Liver (tissue), 8 donors: ENCODE measurements at regions not wholly inside any gene's neighbourhood (a gene's known extent, or its start where the extent isn't known, plus 50 kb on each side); places are given as distances from the start of the nearest gene placed in this dataset.

Experiments used
- DNase-seq: peaks from one replicate; pipeline ENCODE4 v3.0.0-alpha.2; 2017; ENCODE audit warnings: low spot score
- H3K27ac ChIP-seq, 2 donors: one replicate each; pipeline ENCODE4 v1.7.0; 2013; ENCODE audit warnings: inconsistent platforms in 2 of 2, low read length in 2 of 2, control low read depth in 1 of 2, low read depth in 1 of 2, mild to moderate bottlenecking in 1 of 2
- H3K27me3 ChIP-seq, 4 donors: one replicate each; pipeline versions ENCODE4 v1.6.1 to v1.7.0; 2013; ENCODE audit warnings: low read length in 3 of 4, inconsistent platforms in 1 of 4, mild to moderate bottlenecking in 1 of 4, moderate library complexity in 1 of 4; ENCODE audit not compliant: control insufficient read depth in 4 of 4, insufficient read depth in 4 of 4
- H3K36me3 ChIP-seq, 4 donors: one replicate each; pipeline versions ENCODE4 v1.6.1 to v1.7.0; 2013; ENCODE audit warnings: low read length in 3 of 4, mild to moderate bottlenecking in 3 of 4, low read depth in 1 of 4, moderate library complexity in 1 of 4; ENCODE audit not compliant: control insufficient read depth in 4 of 4, insufficient read depth in 3 of 4
- H3K4me1 ChIP-seq, 4 donors: one replicate each; pipeline versions ENCODE4 v1.6.1 to v1.7.0; 2013; ENCODE audit warnings: low read length in 3 of 4, mild to moderate bottlenecking in 3 of 4, moderate library complexity in 1 of 4; ENCODE audit not compliant: control insufficient read depth in 4 of 4, insufficient read depth in 4 of 4
- H3K4me3 ChIP-seq, 3 donors: one replicate each; pipeline versions ENCODE4 v1.6.1 to v1.7.0; 2013; ENCODE audit warnings: low read length in 3 of 3, control low read depth in 1 of 3, low read depth in 1 of 3, mild to moderate bottlenecking in 1 of 3
- H3K9ac ChIP-seq, 2 donors: one replicate each; pipeline ENCODE4 v1.7.0; 2013; ENCODE audit warnings: low read length in 2 of 2, mild to moderate bottlenecking in 2 of 2, moderate library complexity in 2 of 2, control low read depth in 1 of 2, low read depth in 1 of 2
- H3K9me3 ChIP-seq, 4 donors: one replicate each; pipeline versions ENCODE4 v1.6.1 to v1.7.0; 2013; ENCODE audit warnings: low read length in 3 of 4; ENCODE audit not compliant: control insufficient read depth in 4 of 4
- ATF3 ChIP-seq: IDR thresholded peaks from 2 replicates; pipeline ENCODE4 v1.6.1; 2016; ENCODE audit warnings: antibody characterized with exemption
- CTCF ChIP-seq: fragments of 150-350 bp; IDR thresholded peaks from 2 replicates; pipeline ENCODE4 v1.5.1; 2017; ENCODE audit warnings: improper control_type of control experiment, low read depth, low read length; ENCODE audit not compliant: missing input control
- EGR1 ChIP-seq, 2 donors: IDR thresholded peaks; 2 replicates each; pipeline ENCODE4 v1.6.1; 2016 to 2018; ENCODE audit warnings: antibody characterized with exemption in 2 of 2, low read depth in 2 of 2
- FOXA1 ChIP-seq: IDR thresholded peaks from 2 replicates; pipeline ENCODE4 v1.6.1; 2016; ENCODE audit warnings: antibody characterized with exemption
- FOXA2 ChIP-seq: IDR thresholded peaks from 2 replicates; pipeline ENCODE4 v1.6.1; 2016; ENCODE audit warnings: antibody characterized with exemption
- GABPA ChIP-seq, 2 donors: IDR thresholded peaks in 1 of 2; conservative IDR thresholded peaks in 1 of 2; 2 replicates each; pipeline ENCODE4 v1.6.1; 2016; ENCODE audit warnings: antibody characterized with exemption in 2 of 2, mild to moderate bottlenecking in 1 of 2, moderate library complexity in 1 of 2
- HNF4A ChIP-seq, 2 donors: conservative IDR thresholded peaks; 2 replicates each; pipeline ENCODE4 v1.6.1; 2016; ENCODE audit warnings: antibody characterized with exemption in 2 of 2, mild to moderate bottlenecking in 2 of 2
- HNF4G ChIP-seq: IDR thresholded peaks from 2 replicates; pipeline ENCODE4 v1.6.1; 2016; ENCODE audit warnings: antibody characterized with exemption
- JUND ChIP-seq, 2 donors: IDR thresholded peaks; 2 replicates each; pipeline ENCODE4 v1.6.1; 2016; ENCODE audit warnings: antibody characterized with exemption in 2 of 2
- MAX ChIP-seq: IDR thresholded peaks from 2 replicates; pipeline ENCODE4 v1.6.1; 2016; ENCODE audit warnings: antibody characterized with exemption
- NR2F2 ChIP-seq: IDR thresholded peaks from 2 replicates; pipeline ENCODE4 v1.6.1; 2016; ENCODE audit warnings: antibody characterized with exemption
- RAD21 ChIP-seq, 2 donors: IDR thresholded peaks; 2 replicates each; pipeline ENCODE4 v1.6.1; 2016; ENCODE audit warnings: antibody characterized with exemption in 2 of 2, mild to moderate bottlenecking in 2 of 2
- REST ChIP-seq: IDR thresholded peaks from 2 replicates; pipeline ENCODE4 v1.6.1; 2016; ENCODE audit warnings: antibody characterized with exemption, mild to moderate bottlenecking
- RXRA ChIP-seq, 2 donors: IDR thresholded peaks; 2 replicates each; pipeline ENCODE4 v1.6.1; 2017 to 2018; ENCODE audit warnings: antibody characterized with exemption in 2 of 2, mild to moderate bottlenecking in 1 of 2
- SP1 ChIP-seq: IDR thresholded peaks from 2 replicates; pipeline ENCODE4 v1.6.1; 2018; ENCODE audit warnings: antibody characterized with exemption, mild to moderate bottlenecking
- TAF1 ChIP-seq: conservative IDR thresholded peaks from 2 replicates; pipeline ENCODE4 v1.6.1; 2016; ENCODE audit warnings: antibody characterized with exemption, mild to moderate bottlenecking
- YY1 ChIP-seq: IDR thresholded peaks from 2 replicates; pipeline ENCODE4 v1.6.1; 2016; ENCODE audit warnings: antibody characterized with exemption, mild to moderate bottlenecking
- ZBTB33 ChIP-seq: IDR thresholded peaks from 2 replicates; pipeline ENCODE4 v1.6.1; 2016; ENCODE audit warnings: antibody characterized with exemption
- WGBS: extraction: QIAGEN DNeasy Blood & Tissue Kit; methylation state at CpG from one replicate; pipeline ENCODE4 v1.1.7; 2013; 5-methylcytosine and 5-hydroxymethylcytosine counted together
- donor health status: healthy.
- donor health status: healthy.
- donor health status: healthy.
- donor health status: healthy.
- donor health status: healthy.

GRCh38 chr4:108556588-108557200 is 63.7 kb upstream of the RPL34 start (continued):
- no peak for TF ChIP-seq ZBTB33
- TF ChIP-seq FOXA1 = no peak

- DNase-seq = no peak
- no peaks in the 10 kb centered on the region for H3K36me3 ChIP-seq
- no peak overlapping the region for H3K9ac ChIP-seq
- H3K9me3 ChIP-seq = no peaks in the 10 kb centered on the region
- H3K4me3 ChIP-seq = no peak overlapping the region
- TF ChIP-seq RXRA (IDR thresholded peaks at IDR 0.05) (no peak), TAF1 (no peak), GABPA (IDR thresholded peaks at IDR 0.05 in 1 of 2, conservative IDR thresholded peaks at IDR 0.05 in 1 of 2) (no peak), HNF4G (no peak), HNF4A (conservative IDR thresholded peaks at IDR 0.05) (no peak), FOXA2 (no peak), YY1 (no peak), FOXA1 (no peak), MAX (no peak), ATF3 (no peak), NR2F2 (no peak), SP1 (no peak), ZBTB33 (no peak), RAD21 (IDR thresholded peaks at IDR 0.05) (no peak), REST (no peak), JUND (IDR thresholded peaks at IDR 0.05) (no peak), CTCF (no peak), EGR1 (IDR thresholded peaks at IDR 0.05; ENCODE audit: low read depth in 2 of 2) (no peak)
- H3K4me1 ChIP-seq = no peaks in the 10 kb centered on the region
- H3K27me3 ChIP-seq = peaks cover 0 to 2% (median 0%) of the 10 kb centered on the region in 4 donors
- no peak overlapping the region for H3K27ac ChIP-seq
- 82% methylated on average over 5 of the region's 5 CpGs for WGBS
These were observed 64.2 kb upstream of the RPL34 start for GRCh38 chr4:108556166-108556565.
